ENCODE measurements at regions not wholly inside any gene's neighbourhood (a gene's known extent, or its start where the extent isn't known, plus 50 kb on each side); places are given as distances from the start of the nearest gene placed in this dataset.

DNA sequence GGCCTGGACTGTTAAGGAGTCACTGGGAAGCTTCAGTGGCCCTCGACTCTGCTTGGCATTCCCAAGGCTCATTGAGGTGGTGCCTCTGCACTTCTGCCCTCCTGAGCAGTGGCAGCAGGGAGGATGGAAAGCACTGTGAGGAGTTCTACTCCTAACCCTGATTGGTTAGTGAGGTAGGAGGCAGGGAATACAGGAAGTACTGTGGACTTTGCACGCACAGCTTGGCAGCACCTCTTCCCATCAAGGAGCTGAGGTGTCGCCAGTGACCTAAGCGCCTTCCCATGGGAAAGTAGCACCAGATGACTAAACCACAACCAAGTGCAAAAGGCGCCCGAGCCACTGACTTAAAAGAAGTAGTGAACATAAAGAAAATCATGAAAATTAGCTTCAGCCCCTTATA, 152.5 kb upstream of the CADM1 start:
- no peak overlapping the region for H3K4me2 ChIP-seq (ENCODE audit: extremely low read depth, insufficient read depth, low read length)
- no peaks in the 10 kb centered on the region for H4K20me1 ChIP-seq (ENCODE audit: control insufficient read depth, extremely low read depth, insufficient read depth, low read length)
- DNase-seq (ENCODE audit: low read depth in 2 of 2) = peak in 1 of 2 donors; percentile 69
- no peak overlapping the region for H3K9ac ChIP-seq (ENCODE audit: insufficient read depth, low read length)
- H3K4me1 ChIP-seq (ENCODE audit: control insufficient read depth, extremely low read depth, insufficient read depth, low read length) = no peaks in the 10 kb centered on the region
- no peaks in the 10 kb centered on the region for H3K9me3 ChIP-seq (ENCODE audit: control insufficient read depth, insufficient read depth, low read depth, low read length)
- H3K79me2 ChIP-seq (ENCODE audit: control insufficient read depth, insufficient read depth, low read length) = no peaks in the 10 kb centered on the region
- no peaks in the 10 kb centered on the region for H3K36me3 ChIP-seq (ENCODE audit: control insufficient read depth, insufficient read depth, low read length)
- no peak for TF ChIP-seq EZH2 (IDR thresholded peaks at IDR 0.05; ENCODE audit: low read length, missing control alignments)
- TF ChIP-seq, protein P1, sequence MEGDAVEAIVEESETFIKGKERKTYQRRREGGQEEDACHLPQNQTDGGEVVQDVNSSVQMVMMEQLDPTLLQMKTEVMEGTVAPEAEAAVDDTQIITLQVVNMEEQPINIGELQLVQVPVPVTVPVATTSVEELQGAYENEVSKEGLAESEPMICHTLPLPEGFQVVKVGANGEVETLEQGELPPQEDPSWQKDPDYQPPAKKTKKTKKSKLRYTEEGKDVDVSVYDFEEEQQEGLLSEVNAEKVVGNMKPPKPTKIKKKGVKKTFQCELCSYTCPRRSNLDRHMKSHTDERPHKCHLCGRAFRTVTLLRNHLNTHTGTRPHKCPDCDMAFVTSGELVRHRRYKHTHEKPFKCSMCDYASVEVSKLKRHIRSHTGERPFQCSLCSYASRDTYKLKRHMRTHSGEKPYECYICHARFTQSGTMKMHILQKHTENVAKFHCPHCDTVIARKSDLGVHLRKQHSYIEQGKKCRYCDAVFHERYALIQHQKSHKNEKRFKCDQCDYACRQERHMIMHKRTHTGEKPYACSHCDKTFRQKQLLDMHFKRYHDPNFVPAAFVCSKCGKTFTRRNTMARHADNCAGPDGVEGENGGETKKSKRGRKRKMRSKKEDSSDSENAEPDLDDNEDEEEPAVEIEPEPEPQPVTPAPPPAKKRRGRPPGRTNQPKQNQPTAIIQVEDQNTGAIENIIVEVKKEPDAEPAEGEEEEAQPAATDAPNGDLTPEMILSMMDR (conservative IDR thresholded peaks at IDR 0.05 in 1 of 2, IDR thresholded peaks at IDR 0.05 in 1 of 2; ENCODE audit: low read depth in 1 of 2, low read length in 2 of 2) = no peak
- no peak overlapping the region for H2AFZ ChIP-seq (ENCODE audit: low read length)
- no peak overlapping the region for H3K27ac ChIP-seq (ENCODE audit: insufficient read depth, low read length)
- no peaks in the 10 kb centered on the region for H3K27me3 ChIP-seq (ENCODE audit: control insufficient read depth, insufficient read depth, low read length)
- H3K4me3 ChIP-seq (replicated peaks in 1 of 4; ENCODE audit: control extremely low read depth in 1 of 4, insufficient read depth in 1 of 4, low read depth in 3 of 4, low read length in 4 of 4) = no peak overlapping the region

DNA sequence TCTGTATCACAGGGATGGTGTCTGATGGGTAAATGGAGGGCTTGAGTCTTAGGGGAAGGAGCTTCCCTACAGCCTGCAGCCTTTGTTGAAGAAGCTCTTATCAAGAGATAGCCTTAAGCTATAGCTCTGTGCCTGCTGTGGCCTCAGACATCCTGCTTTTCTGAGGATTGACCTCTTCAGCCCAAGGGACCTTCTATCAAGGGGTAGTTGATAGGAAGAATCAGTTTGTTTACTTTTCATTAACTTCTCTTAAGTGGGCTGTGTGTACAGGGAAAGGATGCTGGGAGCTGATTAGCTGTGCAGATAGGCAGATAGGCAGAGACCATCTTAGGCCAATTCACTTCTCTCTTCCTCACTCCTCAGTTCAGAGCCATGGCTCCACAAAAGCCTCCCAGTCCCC, 151.8 kb upstream of the CADM1 start:
- H3K4me2 ChIP-seq (ENCODE audit: extremely low read depth, insufficient read depth, low read length) = no peak overlapping the region
- H3K4me3 ChIP-seq (replicated peaks in 1 of 4; ENCODE audit: control extremely low read depth in 1 of 4, insufficient read depth in 1 of 4, low read depth in 3 of 4, low read length in 4 of 4) = no peak overlapping the region
- H3K27ac ChIP-seq (ENCODE audit: insufficient read depth, low read length) = no peak overlapping the region
- TF ChIP-seq EZH2 (IDR thresholded peaks at IDR 0.05; ENCODE audit: low read length, missing control alignments) = no peak
- TF ChIP-seq, protein P1 (conservative IDR thresholded peaks at IDR 0.05 in 1 of 2, IDR thresholded peaks at IDR 0.05 in 1 of 2; ENCODE audit: low read depth in 1 of 2, low read length in 2 of 2) = no peak
- DNase-seq (ENCODE audit: low read depth in 2 of 2) = no peak
- H3K9me3 ChIP-seq (ENCODE audit: control insufficient read depth, insufficient read depth, low read depth, low read length) = no peaks in the 10 kb centered on the region
- H3K79me2 ChIP-seq (ENCODE audit: control insufficient read depth, insufficient read depth, low read length) = no peaks in the 10 kb centered on the region
- no peaks in the 10 kb centered on the region for H3K27me3 ChIP-seq (ENCODE audit: control insufficient read depth, insufficient read depth, low read length)
- no peaks in the 10 kb centered on the region for H4K20me1 ChIP-seq (ENCODE audit: control insufficient read depth, extremely low read depth, insufficient read depth, low read length)
- H3K36me3 ChIP-seq (ENCODE audit: control insufficient read depth, insufficient read depth, low read length) = no peaks in the 10 kb centered on the region
- no peak overlapping the region for H2AFZ ChIP-seq (ENCODE audit: low read length)
- H3K9ac ChIP-seq (ENCODE audit: insufficient read depth, low read length) = no peak overlapping the region
- no peaks in the 10 kb centered on the region for H3K4me1 ChIP-seq (ENCODE audit: control insufficient read depth, extremely low read depth, insufficient read depth, low read length)

DNA sequence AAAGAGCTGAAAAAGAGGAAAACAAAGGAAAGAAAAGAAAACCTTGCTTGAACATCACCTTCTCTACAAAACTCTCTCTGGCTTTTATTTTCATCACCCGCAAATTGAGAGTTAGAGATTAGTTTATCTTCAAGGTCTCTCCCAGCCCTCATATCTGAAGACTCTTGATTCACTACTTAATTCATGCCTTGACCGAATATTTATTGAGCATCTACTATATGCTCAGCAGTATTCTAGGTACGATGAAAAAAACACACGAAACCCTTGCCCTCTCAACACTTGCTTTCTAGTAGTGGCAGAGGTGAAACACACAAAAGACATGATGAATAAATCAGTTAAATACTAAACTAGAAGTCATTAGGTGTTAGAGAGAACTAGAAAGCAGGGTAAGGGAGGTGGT, 150.6 kb upstream of the CADM1 start:
- Histone ChIP-seq H3K9ac (ENCODE audit: insufficient read depth, low read length) (no peak overlapping the region), H3K9me3 (ENCODE audit: control insufficient read depth, insufficient read depth, low read depth, low read length) (no peaks in the 10 kb centered on the region), H3K4me2 (ENCODE audit: extremely low read depth, insufficient read depth, low read length) (no peak overlapping the region), H3K79me2 (ENCODE audit: control insufficient read depth, insufficient read depth, low read length) (no peaks in the 10 kb centered on the region), H2AFZ (ENCODE audit: low read length) (no peak overlapping the region), H3K4me3 (replicated peaks in 1 of 4; ENCODE audit: control extremely low read depth in 1 of 4, insufficient read depth in 1 of 4, low read depth in 3 of 4, low read length in 4 of 4) (no peak overlapping the region), H3K27me3 (ENCODE audit: control insufficient read depth, insufficient read depth, low read length) (no peaks in the 10 kb centered on the region), H4K20me1 (ENCODE audit: control insufficient read depth, extremely low read depth, insufficient read depth, low read length) (no peaks in the 10 kb centered on the region), H3K36me3 (ENCODE audit: control insufficient read depth, insufficient read depth, low read length) (no peaks in the 10 kb centered on the region), H3K27ac (ENCODE audit: insufficient read depth, low read length) (no peak overlapping the region), H3K4me1 (ENCODE audit: control insufficient read depth, extremely low read depth, insufficient read depth, low read length) (no peaks in the 10 kb centered on the region)
- TF ChIP-seq EZH2 (IDR thresholded peaks at IDR 0.05; ENCODE audit: low read length, missing control alignments) = no peak
- TF ChIP-seq, protein P1 (conservative IDR thresholded peaks at IDR 0.05 in 1 of 2, IDR thresholded peaks at IDR 0.05 in 1 of 2; ENCODE audit: low read depth in 1 of 2, low read length in 2 of 2) = no peak
- DNase-seq (ENCODE audit: low read depth in 2 of 2) = no peak
